ENCODE measurements at regions not wholly inside any gene's neighbourhood (a gene's known extent, or its start where the extent isn't known, plus 50 kb on each side); places are given as distances from the start of the nearest gene placed in this dataset.

- TF ChIP-seq CTCF (optimal IDR thresholded peaks at IDR 0.05 in 1 of 3, IDR thresholded peaks at IDR 0.05 in 1 of 3, conservative IDR thresholded peaks at IDR 0.05 in 1 of 3; ENCODE audit: extremely low read depth in 1 of 3, insufficient read depth in 2 of 3, low read length in 3 of 3), result no peak
- no peak for TF ChIP-seq EZH2 (IDR thresholded peaks at IDR 0.05; ENCODE audit: low read length)
Measured at GRCh38 chr4:4729206-4729605, 130.3 kb upstream of the MSX1 start.
